ENCODE measurements at regions not wholly inside any gene's neighbourhood (a gene's known extent, or its start where the extent isn't known, plus 50 kb on each side); places are given as distances from the start of the nearest gene placed in this dataset.
"Not testable (repeated sequence)": the region's sequence is repeated elsewhere in the genome, so short reads cannot be mapped to it uniquely, and the experiment has no call there.

DNA sequence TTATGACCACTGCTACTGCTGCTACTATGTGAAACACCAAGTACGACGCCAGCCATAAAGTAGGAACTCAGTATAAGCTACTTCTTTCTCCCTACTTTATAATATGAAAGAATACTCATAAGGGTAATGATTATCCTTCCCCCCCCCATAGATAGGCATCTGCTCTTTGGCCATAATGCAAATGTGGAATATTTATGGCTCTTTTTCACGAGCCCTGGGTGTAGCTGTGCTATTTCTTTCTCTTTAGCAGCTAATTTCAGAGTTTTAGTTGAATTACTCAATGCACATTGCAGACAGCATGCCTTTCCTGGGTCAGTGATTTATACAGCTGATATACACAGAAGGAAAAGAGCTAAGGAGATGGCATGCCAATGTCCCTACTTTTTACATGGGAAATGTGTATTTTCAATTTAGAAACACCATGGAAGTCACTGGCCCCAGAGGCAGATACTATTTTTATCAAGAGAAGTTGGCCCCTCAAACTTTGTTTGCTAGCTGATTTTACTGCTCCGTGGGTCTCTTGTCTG lies 234.1 kb upstream of the KIAA1217 start:
- no peak for DNase-seq

- no peak for DNase-seq
Measured at GRCh38 chr10:23975431-23975830, 233.5 kb upstream of the KIAA1217 start.

GRCh38 chr10:23976275-23976674 lies 232.7 kb upstream of the KIAA1217 start:
- no peak for DNase-seq

DNA sequence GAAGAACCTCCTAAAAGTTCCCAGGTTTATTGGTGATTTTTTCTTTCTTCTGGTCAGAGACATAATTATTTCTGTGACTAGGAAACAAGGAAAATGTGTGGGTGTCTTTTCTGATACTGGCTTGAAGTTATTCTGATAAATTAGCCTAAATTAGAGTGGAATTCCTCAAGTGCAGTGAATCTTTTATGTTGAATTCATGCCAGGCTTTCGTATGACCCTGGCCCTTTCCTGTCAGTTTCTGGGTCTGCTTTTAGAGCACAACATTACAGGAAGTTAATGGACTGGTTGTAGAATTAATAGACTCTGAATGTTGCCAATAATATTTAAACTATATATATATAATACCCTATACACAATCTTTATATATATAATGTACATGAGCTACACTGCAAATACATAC lies 230.6 kb upstream of the KIAA1217 start:
- DNase-seq: no peak

GRCh38 chr10:23980094-23980493 lies 228.8 kb upstream of the KIAA1217 start:
- DNase-seq: peak; percentile 44

GRCh38 chr10:23981520-23982309 lies 227.2 kb upstream of the KIAA1217 start:
- DNase-seq: no peak

GRCh38 chr10:23984405-23984804 lies 224.5 kb upstream of the KIAA1217 start:
- not testable (repeated sequence) for DNase-seq

DNA sequence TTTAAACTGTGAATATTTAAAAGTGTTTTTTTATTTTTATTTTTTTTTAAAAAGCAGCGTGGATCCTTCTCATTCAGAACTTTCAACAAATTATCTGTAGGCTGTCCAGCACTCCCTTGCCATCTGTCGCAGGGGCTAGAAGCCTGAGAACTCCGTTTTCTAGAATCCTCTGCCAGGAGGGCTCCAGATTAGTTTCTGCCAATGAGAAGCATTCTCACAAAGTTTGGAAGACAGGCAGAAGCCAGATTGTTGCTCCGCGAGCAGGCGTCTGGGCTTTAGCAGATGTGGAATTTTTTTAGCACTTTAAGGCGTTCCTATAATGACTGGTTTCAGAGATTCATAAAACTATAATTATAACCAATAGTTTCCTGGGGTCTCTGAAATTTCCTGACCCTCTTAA lies 220.9 kb upstream of the KIAA1217 start:
- no peak for DNase-seq

- no peak for DNase-seq
Measured at GRCh38 chr10:23994459-23995046, 214.4 kb upstream of the KIAA1217 start.

DNA sequence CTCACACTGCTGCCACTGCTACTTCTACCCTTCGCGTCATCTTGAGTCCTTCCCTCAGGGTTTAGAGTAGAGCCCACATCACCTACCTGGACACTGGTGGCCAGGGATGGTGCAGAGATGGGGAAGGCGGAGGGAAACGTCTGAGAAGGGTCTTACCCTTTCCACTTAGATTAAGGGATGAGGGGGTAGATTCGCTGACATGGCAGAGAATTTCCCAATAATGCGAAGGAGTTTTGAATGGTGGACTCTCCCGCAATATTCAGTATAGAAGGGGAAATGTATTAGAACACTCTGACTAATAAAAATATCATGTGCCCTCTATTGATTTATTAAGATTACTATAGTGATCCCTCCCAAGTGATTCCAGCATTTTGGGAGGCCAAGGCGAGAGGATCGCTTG lies 209.5 kb upstream of the KIAA1217 start:
- DNase-seq: no peak

DNA sequence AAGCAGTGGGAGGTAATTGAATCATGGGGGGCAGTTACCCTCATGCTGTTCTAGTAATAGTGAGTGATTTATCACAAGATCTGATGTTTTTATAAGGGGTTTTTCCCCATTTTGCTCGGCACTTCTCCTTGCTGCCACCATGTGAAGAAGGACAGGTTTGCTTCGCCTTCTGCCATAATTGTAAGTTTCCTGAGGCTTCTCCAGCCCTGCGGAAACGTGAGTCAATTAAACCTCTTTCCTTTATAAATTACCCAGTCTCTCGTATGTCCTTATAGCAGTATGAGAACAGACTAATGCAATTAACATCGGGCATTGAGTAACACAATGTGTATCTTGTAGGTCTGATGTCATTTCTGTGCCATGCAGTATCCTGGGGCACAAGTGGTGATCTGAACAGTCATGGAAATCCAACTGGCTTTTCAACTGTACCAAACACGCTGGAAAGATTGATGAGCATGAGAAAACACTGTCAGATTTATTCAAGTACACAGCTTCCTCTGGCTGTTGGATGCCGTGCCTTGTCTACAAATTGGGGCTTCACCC lies 208.6 kb upstream of the KIAA1217 start:
- no peak for DNase-seq

DNA sequence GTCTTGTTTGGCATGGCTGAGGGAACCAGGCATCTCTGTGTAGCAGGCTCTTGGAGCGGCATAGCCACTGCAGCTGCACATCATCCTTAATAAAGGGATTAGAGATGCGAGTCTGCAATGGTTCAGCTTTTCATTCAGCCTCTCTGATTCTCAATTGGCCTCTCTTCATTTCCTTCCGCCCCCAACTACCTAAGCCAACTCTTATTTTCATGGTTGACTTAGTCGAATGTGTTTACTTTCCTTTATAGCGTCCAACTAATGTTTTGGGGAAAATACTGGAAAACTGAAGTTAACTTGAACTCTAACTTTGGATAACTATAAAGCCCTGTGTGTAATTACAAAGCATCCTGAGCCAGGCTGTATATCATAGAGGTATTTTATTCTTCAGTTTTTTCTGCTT lies 202.2 kb upstream of the KIAA1217 start:
- DNase-seq: no peak

GRCh38 chr10:24007359-24007758 lies 201.6 kb upstream of the KIAA1217 start:
- no peak for DNase-seq

DNA sequence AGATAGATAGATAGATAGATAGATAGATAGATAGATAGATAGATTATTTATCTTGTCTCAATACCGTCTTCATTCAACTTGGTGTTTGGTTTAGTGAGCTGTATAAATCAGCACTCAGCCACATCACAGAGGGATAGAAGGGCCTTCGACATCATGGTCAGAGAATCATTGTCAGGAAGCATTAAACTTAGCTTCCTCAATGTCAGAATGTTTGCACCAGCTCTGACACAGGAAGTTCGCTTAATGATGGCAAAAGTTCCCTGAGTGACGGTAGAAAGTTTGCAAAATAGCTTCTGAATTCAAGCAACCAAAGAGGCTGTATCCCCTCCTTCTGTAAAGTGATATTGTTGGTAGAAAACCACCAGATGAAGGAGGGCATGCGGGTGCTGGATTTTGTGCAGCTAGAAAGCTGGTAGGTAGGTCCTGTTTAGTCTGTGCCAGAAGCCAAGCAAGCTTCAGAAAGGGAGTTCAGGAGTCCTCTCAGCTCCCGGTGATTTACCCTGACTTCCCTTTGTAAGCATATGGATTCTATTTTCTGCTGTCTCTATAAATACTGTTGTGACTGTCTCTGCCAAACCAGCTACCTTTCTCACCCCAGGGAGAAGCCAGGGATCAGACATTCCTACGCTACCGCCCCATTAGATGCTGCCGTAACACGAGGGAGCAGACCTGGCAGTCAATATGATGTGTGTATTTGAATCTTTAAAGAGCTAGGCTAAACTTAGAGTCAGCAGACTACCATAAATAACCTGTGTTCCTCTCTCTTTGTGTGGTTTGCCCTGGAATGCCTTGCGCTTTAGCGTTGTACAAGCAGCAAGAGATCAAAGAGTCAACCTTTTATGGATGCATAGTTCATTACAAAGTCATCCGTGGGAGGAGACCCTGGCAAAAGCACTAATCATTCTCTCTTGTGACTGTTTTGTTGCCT lies 200.5 kb upstream of the KIAA1217 start:
- DNase-seq: no peak

DNA sequence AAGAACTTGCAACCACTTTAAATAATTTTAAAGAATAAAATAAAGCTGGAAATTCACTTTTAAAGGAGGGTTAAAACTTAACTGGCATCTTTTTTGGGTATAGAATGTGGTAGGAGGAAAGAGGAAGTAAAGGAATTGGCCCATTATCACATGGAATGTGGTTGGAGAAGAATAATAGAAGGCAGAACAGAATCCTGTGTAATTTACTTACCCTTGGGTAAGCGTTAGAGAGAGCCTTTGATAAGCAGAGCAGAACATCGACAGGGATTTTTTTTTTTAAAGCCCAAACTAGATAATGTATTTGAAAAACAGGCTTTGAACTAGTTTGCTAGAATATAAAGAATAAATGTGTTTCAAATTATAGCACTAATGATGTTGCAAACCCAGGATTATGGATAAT lies 199.8 kb upstream of the KIAA1217 start:
- no peak for DNase-seq

DNA sequence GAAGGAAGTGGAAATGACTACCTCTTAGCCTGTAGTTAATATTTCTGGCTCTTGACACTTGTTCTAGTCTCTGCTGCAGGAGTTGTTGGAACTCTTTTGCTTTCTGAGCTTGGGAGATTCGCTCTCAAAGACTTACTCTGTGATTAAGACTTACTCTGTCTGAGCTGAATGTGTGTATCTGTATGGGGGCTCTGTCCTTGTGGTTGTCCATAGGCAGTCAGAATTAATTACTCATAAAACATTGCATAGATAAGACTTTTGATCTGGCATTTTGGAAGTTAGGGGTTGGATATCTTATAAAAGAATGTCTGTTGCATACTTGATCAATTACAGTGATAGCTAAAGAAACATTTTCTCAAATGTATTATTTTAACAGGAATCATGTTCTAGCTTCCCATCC lies 199.2 kb upstream of the KIAA1217 start:
- no peak for DNase-seq

- DNase-seq: no peak
Measured at GRCh38 chr10:24010436-24010970, 198.4 kb upstream of the KIAA1217 start.

GRCh38 chr10:24012249-24012803 lies 196.6 kb upstream of the KIAA1217 start:
- DNase-seq: no peak

DNA sequence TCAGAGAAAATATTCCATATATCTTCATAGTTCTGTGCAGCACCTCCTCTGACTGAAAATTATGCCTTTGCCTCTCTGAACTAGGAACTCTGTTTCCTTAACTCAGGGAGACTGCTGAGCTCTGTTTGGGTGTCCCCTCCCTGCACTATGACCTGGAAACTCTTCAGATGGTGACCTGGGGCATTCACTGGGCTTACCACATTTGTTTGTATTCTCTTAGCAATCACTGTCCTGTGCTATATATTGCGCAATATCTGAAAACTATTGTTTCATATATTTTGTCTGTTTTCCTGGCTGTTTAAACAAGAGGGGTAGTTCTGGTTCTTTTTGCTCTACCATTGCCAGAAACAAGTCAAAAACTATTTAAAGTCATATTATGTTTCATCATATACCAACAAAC lies 181.8 kb upstream of the KIAA1217 start:
- DNase-seq: no peak

- peak; percentile 6 for DNase-seq
Measured at GRCh38 chr10:24034571-24034970, 174.4 kb upstream of the KIAA1217 start.

- peak; percentile 12 for DNase-seq
Measured at GRCh38 chr10:24035761-24036160, 173.2 kb upstream of the KIAA1217 start.

- DNase-seq: no peak
Measured at GRCh38 chr10:24039315-24039714, 169.6 kb upstream of the KIAA1217 start.

- DNase-seq: no peak
Measured at GRCh38 chr10:24039897-24040296, 169.0 kb upstream of the KIAA1217 start.

All from NCI-H2029 treated with DMSO at 0.1 percent for 48 hours (cell line).